ENCODE measurements at regions not wholly inside any gene's neighbourhood (a gene's known extent, or its start where the extent isn't known, plus 50 kb on each side); places are given as distances from the start of the nearest gene placed in this dataset.

GRCh38 chr15:69513450-69513960, 60.9 kb downstream of the RPLP1 start:
- no peak overlapping the region for H3K4me3 ChIP-seq (ENCODE audit: low read depth, low read length)
- DNase-seq (ENCODE audit: low read depth): no peak
- TF ChIP-seq, protein P1, sequence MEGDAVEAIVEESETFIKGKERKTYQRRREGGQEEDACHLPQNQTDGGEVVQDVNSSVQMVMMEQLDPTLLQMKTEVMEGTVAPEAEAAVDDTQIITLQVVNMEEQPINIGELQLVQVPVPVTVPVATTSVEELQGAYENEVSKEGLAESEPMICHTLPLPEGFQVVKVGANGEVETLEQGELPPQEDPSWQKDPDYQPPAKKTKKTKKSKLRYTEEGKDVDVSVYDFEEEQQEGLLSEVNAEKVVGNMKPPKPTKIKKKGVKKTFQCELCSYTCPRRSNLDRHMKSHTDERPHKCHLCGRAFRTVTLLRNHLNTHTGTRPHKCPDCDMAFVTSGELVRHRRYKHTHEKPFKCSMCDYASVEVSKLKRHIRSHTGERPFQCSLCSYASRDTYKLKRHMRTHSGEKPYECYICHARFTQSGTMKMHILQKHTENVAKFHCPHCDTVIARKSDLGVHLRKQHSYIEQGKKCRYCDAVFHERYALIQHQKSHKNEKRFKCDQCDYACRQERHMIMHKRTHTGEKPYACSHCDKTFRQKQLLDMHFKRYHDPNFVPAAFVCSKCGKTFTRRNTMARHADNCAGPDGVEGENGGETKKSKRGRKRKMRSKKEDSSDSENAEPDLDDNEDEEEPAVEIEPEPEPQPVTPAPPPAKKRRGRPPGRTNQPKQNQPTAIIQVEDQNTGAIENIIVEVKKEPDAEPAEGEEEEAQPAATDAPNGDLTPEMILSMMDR (IDR thresholded peaks at IDR 0.05; ENCODE audit: insufficient read depth, low read length): no peak

DNA sequence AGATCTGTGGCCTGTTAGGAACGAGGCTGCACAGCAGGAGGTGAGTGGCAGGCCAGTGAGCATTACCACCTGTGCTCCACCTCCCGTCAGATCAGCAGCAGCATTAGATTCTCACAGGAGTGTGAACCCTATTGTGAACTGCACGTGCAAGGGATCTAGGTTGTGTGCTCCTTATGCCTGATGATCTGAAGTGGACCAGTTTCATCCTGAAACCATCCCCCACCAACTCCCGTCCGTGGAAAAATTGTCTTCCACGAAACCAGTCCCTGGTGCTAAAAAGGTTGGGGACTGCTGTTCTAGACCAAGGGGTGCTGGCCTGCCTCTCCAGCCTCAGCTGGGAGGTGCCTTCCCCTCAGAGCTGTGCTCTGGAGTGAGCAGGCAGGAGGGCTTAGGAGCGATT, 61.4 kb downstream of the RPLP1 start:
- no peak for DNase-seq (ENCODE audit: low read depth)
- no peak overlapping the region for H3K4me3 ChIP-seq (ENCODE audit: low read depth, low read length)
- TF ChIP-seq, protein P1 (IDR thresholded peaks at IDR 0.05; ENCODE audit: insufficient read depth, low read length): no peak

- TF ChIP-seq, protein P1 (IDR thresholded peaks at IDR 0.05; ENCODE audit: insufficient read depth, low read length): no peak
- no peak for DNase-seq (ENCODE audit: low read depth)
- no peak overlapping the region for H3K4me3 ChIP-seq (ENCODE audit: low read depth, low read length)
Observed at GRCh38 chr15:69515508-69515907, 62.9 kb downstream of the RPLP1 start.

DNA sequence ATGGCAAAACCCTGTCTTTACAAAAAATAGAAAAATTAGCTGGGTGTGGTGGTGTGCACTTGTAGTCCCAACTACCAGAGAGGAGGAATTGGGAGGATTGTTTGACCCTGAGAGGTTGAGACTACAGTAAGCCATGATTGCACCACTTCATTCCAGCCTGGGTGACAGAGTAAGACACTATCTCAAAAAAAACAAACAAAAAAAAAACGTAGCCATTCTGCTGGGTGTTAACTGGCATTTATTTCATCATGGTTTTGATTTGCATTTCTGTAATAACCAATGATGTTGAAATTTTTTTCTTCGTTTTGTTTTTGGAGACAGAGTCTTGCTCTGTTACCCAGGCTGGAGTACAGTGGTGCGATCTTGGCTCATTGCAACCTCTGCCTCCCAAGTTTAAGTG, 63.3 kb downstream of the RPLP1 start:
- TF ChIP-seq, protein P1 (IDR thresholded peaks at IDR 0.05; ENCODE audit: insufficient read depth, low read length): no peak
- no peak for DNase-seq (ENCODE audit: low read depth)

GRCh38 chr15:69517052-69517451, 64.4 kb downstream of the RPLP1 start:
- no peak overlapping the region for H3K4me3 ChIP-seq (ENCODE audit: low read depth, low read length)
- no peak for DNase-seq (ENCODE audit: low read depth)
- TF ChIP-seq, protein P1 (IDR thresholded peaks at IDR 0.05; ENCODE audit: insufficient read depth, low read length): no peak

More for the DNA sequence above, 63.3 kb downstream of the RPLP1 start:
- no peak overlapping the region for H3K4me3 ChIP-seq (ENCODE audit: low read depth, low read length)

GRCh38 chr15:69518806-69519205, 66.2 kb downstream of the RPLP1 start:
- TF ChIP-seq, protein P1 (IDR thresholded peaks at IDR 0.05; ENCODE audit: insufficient read depth, low read length): no peak
- DNase-seq (ENCODE audit: low read depth): no peak
- H3K4me3 ChIP-seq (ENCODE audit: low read depth, low read length): no peak overlapping the region

DNA sequence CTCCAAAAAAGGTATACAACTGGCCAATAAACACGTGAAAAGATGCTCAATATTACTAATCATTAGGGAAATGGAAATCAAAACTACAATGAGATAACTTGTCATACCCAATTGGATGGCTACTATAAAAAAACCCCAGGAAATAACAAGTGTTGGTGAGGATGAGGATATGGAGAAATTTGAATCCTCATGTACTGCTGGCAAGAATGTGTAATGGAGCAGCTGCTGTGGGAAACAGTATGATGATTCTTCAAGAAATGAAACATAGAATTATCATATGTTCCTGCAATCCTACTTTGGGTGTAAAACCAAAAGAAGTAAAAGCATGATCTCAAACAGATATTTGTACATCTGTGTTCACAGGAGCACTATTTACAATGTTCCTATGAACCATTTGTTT, 67.4 kb downstream of the RPLP1 start:
- DNase-seq (ENCODE audit: low read depth): no peak
- no peak overlapping the region for H3K4me3 ChIP-seq (ENCODE audit: low read depth, low read length)
- TF ChIP-seq, protein P1 (IDR thresholded peaks at IDR 0.05; ENCODE audit: insufficient read depth, low read length): no peak
